Smooth muscle cell (in vitro differentiated cells): ENCODE measurements at regions not wholly inside any gene's neighbourhood (a gene's known extent, or its start where the extent isn't known, plus 50 kb on each side); places are given as distances from the start of the nearest gene placed in this dataset.

Source experiments
- DNase-seq: peaks from one replicate; lab custom pipeline; 2025; ENCODE audit not compliant: unreplicated experiment; lab: John Stamatoyannopoulos, UW
- H2AFZ ChIP-seq: fragments of 200-600 bp; sonication (generic); 2 replicates; pipeline ENCODE4 v1.6.0; 2016; ENCODE audit warnings: antibody characterized with exemption, low read depth, mild to moderate bottlenecking
- H3F3A ChIP-seq: fragments of 200-600 bp; sonication (generic); 2 replicates; pipeline ENCODE4 v1.6.0; 2017; ENCODE audit warnings: antibody characterized with exemption, low read depth
- H3K27ac ChIP-seq: fragments of 200-600 bp; sonication (generic); 2 replicates; pipeline ENCODE4 v1.5.1; 2016; ENCODE audit warnings: low read depth, mild to moderate bottlenecking
- H3K27me3 ChIP-seq: fragments of 200-600 bp; sonication (generic); 2 replicates; pipeline ENCODE4 v1.6.1; 2016; ENCODE audit warnings: low read depth, mild to moderate bottlenecking
- H3K36me3 ChIP-seq: fragments of 200-600 bp; sonication (generic); 2 replicates; pipeline ENCODE4 v1.5.1; 2016; ENCODE audit warnings: low read depth
- H3K4me1 ChIP-seq: fragments of 200-600 bp; sonication (generic); 2 replicates; pipeline ENCODE4 v1.5.1; 2016; ENCODE audit warnings: low read depth
- H3K4me2 ChIP-seq: fragments of 200-600 bp; sonication (generic); 2 replicates; pipeline ENCODE4 v1.6.0; 2016; ENCODE audit warnings: mild to moderate bottlenecking
- H3K4me3 ChIP-seq: fragments of 200-600 bp; sonication (generic); 2 replicates; pipeline ENCODE4 v1.5.1; 2016; ENCODE audit warnings: mild to moderate bottlenecking
- H3K79me2 ChIP-seq: fragments of 200-600 bp; sonication (generic); 2 replicates; pipeline ENCODE4 v1.6.0; 2016; ENCODE audit warnings: low read depth, mild to moderate bottlenecking
- H3K9ac ChIP-seq: fragments of 200-600 bp; sonication (generic); 2 replicates; pipeline ENCODE4 v1.6.0; 2016; ENCODE audit warnings: low read depth
- H3K9me3 ChIP-seq: fragments of 200-600 bp; sonication (generic); replicated peaks from 2 replicates; pipeline ENCODE4 v1.5.1; 2016; ENCODE audit warnings: low read depth
- H4K20me1 ChIP-seq: fragments of 200-600 bp; sonication (generic); 2 replicates; pipeline ENCODE4 v1.6.0; 2016; ENCODE audit warnings: low read depth
- WGBS: methylation state at CpG from one replicate; pipeline ENCODE4 v1.1.7; 2016; ENCODE audit warnings: low lambda C conversion rate; 5-methylcytosine and 5-hydroxymethylcytosine counted together
- TF ChIP-seq, protein P1 (sequence below): fragments of 200-600 bp; sonication (generic); IDR thresholded peaks from 2 replicates; pipeline ENCODE4 v1.5.1; 2017; ENCODE audit warnings: borderline replicate concordance, mild to moderate bottlenecking, antibody characterized with exemption; ENCODE audit not compliant: insufficient read depth, poor library complexity, severe bottlenecking

DNA sequence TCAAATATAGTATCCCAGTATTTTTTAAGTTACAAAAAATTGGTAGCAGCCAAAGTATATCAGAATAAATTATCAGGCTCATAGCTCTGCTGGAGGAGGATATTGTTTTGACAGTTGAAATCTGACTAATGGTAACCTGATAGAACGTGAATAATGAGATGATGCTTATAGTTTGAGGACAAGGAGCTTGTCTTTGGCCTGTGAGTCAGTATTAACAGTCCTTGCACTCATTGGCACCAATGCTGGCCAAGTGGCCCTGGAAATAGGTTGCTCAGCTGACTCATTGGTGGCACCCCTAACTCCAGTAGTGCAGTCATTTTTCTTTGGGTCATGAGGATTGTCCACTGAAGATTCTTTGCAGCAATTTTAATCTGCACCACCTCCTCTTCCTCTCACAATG lies 203.3 kb upstream of the JADE1 start:
- H3K4me3 ChIP-seq = no peak overlapping the region
- TF ChIP-seq, protein P1, sequence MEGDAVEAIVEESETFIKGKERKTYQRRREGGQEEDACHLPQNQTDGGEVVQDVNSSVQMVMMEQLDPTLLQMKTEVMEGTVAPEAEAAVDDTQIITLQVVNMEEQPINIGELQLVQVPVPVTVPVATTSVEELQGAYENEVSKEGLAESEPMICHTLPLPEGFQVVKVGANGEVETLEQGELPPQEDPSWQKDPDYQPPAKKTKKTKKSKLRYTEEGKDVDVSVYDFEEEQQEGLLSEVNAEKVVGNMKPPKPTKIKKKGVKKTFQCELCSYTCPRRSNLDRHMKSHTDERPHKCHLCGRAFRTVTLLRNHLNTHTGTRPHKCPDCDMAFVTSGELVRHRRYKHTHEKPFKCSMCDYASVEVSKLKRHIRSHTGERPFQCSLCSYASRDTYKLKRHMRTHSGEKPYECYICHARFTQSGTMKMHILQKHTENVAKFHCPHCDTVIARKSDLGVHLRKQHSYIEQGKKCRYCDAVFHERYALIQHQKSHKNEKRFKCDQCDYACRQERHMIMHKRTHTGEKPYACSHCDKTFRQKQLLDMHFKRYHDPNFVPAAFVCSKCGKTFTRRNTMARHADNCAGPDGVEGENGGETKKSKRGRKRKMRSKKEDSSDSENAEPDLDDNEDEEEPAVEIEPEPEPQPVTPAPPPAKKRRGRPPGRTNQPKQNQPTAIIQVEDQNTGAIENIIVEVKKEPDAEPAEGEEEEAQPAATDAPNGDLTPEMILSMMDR = no peak
- no peaks in the 10 kb centered on the region for H3K36me3 ChIP-seq
- no peak overlapping the region for H2AFZ ChIP-seq
- H3K9me3 ChIP-seq = no peaks in the 10 kb centered on the region
- no peaks in the 10 kb centered on the region for H3K27me3 ChIP-seq
- no peaks in the 10 kb centered on the region for H3K4me1 ChIP-seq
- no peak overlapping the region for H3K4me2 ChIP-seq
- WGBS = 93% methylated on average over 1 of the region's 1 CpG
- H3K9ac ChIP-seq = no peak overlapping the region
- no peaks in the 10 kb centered on the region for H3K79me2 ChIP-seq
- H4K20me1 ChIP-seq = no peaks in the 10 kb centered on the region
- DNase-seq = no peak
- H3K27ac ChIP-seq = no peak overlapping the region
- peaks cover 8% of the 10 kb centered on the region for H3F3A ChIP-seq

DNA sequence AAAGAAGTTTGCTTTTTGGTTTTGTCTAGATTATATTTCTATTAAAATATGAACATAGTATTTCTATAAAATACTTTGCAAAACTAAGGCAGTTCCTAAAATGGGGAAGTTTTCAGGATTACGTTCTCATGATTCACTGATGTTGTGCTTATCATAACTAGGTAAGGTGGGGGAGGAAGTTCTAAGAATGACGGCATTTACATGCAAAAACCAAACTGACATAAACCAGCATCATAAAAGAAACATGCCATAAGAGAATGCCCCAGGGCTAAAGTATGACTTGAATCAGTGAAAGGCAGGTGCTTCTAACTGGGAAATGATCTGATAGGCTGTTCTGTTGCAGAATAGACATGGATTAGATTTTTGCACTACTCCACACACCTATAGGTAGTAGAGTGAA lies 204.7 kb upstream of the JADE1 start:
- 69% methylated on average over 2 of the region's 2 CpGs for WGBS
- no peaks in the 10 kb centered on the region for H3K27me3 ChIP-seq
- H3K4me2 ChIP-seq = no peak overlapping the region
- H3F3A ChIP-seq = peaks cover 8% of the 10 kb centered on the region
- TF ChIP-seq, protein P1 = no peak
- H3K4me3 ChIP-seq = no peak overlapping the region
- no peaks in the 10 kb centered on the region for H3K9me3 ChIP-seq
- H3K9ac ChIP-seq = no peak overlapping the region
- DNase-seq = no peak
- H3K4me1 ChIP-seq = no peaks in the 10 kb centered on the region
- H4K20me1 ChIP-seq = no peaks in the 10 kb centered on the region
- H3K36me3 ChIP-seq = no peaks in the 10 kb centered on the region
- H3K27ac ChIP-seq = no peak overlapping the region
- H3K79me2 ChIP-seq = no peaks in the 10 kb centered on the region
- H2AFZ ChIP-seq = no peak overlapping the region

DNA sequence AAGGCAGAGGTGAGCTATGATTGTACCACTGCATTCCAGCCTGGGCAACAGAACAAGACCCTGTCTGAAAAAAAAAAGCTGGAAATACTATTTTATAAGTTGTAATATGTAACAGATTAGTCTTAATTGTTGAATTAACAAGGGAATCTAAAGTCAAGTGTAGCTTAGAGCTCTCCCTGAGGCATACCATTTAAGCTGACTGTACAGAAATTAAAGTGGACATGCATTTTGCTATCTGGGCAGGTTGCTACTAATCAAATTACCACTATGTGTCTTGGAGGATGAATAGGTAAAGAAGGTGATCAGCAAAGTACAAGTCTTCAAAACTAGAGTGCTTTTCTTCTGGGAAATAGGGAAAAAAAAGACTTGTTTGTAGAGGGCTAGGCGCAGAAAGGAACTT lies 205.3 kb upstream of the JADE1 start:
- no peaks in the 10 kb centered on the region for H3K4me1 ChIP-seq
- H2AFZ ChIP-seq = no peak overlapping the region
- H3K4me2 ChIP-seq = no peak overlapping the region
- TF ChIP-seq, protein P1 = no peak
- H3K27me3 ChIP-seq = no peaks in the 10 kb centered on the region
- 100% methylated on average over 1 of the region's 1 CpG for WGBS
- H3K4me3 ChIP-seq = no peak overlapping the region
- H3K36me3 ChIP-seq = no peaks in the 10 kb centered on the region
- H3F3A ChIP-seq = peaks cover 8% of the 10 kb centered on the region
- no peaks in the 10 kb centered on the region for H3K9me3 ChIP-seq
- no peak overlapping the region for H3K27ac ChIP-seq
- H4K20me1 ChIP-seq = no peaks in the 10 kb centered on the region
- no peak for DNase-seq
- no peak overlapping the region for H3K9ac ChIP-seq
- no peaks in the 10 kb centered on the region for H3K79me2 ChIP-seq

DNA sequence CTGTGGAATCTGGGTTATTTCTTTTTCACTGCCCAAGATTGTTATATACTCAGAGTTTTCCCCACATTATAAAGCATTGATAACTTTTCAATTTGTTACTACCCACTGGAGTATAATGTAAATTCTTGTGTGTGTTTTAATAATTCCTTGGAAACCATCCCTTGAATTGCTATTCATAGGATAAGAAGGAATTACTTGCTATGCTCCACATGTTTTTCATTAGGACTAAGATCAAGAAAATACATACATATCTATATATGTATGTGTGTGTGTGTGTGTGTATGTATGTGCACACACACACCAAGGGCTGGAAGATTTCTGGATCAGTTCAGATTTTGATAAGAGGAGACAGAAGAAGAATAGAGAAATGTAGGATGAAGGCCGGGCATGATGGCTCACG lies 206.4 kb upstream of the JADE1 start:
- DNase-seq = no peak
- Histone ChIP-seq H3F3A (peaks cover 8% of the 10 kb centered on the region), H3K4me1 (no peaks in the 10 kb centered on the region), H3K79me2 (no peaks in the 10 kb centered on the region), H3K4me3 (no peak overlapping the region), H3K4me2 (no peak overlapping the region), H3K27me3 (no peaks in the 10 kb centered on the region), H3K9ac (no peak overlapping the region), H3K27ac (no peak overlapping the region), H3K9me3 (no peaks in the 10 kb centered on the region), H3K36me3 (no peaks in the 10 kb centered on the region), H2AFZ (no peak overlapping the region), H4K20me1 (no peaks in the 10 kb centered on the region)
- 96% methylated on average over 2 of the region's 2 CpGs for WGBS
- TF ChIP-seq, protein P1 = no peak
